Breast epithelium (tissue), 4 donors: ENCODE measurements at regions not wholly inside any gene's neighbourhood (a gene's known extent, or its start where the extent isn't known, plus 50 kb on each side); places are given as distances from the start of the nearest gene placed in this dataset.

Experiments
- DNase-seq, 2 donors: peaks; one replicate each; pipeline ENCODE4 v3.0.0-alpha.2; 2019; ENCODE audit warnings: low spot score in 2 of 2
- H3K27ac ChIP-seq, 2 donors: fragments of 200-600 bp; sonication (generic) in 1 of 2; one replicate each; pipeline ENCODE4 v1.5.1; 2016 to 2019; ENCODE audit warnings: mild to moderate bottlenecking in 1 of 2
- H3K27me3 ChIP-seq, 2 donors: fragments of 200-600 bp; sonication (generic) in 1 of 2; one replicate each; pipeline versions ENCODE4 v1.5.1 to v1.6.0; 2017 to 2019; ENCODE audit warnings: control low read depth in 1 of 2, mild to moderate bottlenecking in 1 of 2
- H3K36me3 ChIP-seq: fragments of 200-600 bp; one replicate; pipeline ENCODE4 v1.5.1; 2019
- H3K4me1 ChIP-seq, 2 donors: fragments of 200-600 bp; sonication (generic); one replicate each; pipeline ENCODE4 v1.5.1; 2016 to 2019; ENCODE audit warnings: control low read depth in 1 of 2
- H3K4me3 ChIP-seq, 3 donors: fragments of 200-600 bp; sonication (generic); 1 replicate in 2 of 3; 2 replicates in 1 of 3; pipeline ENCODE4 v1.5.1; 2016 to 2019; ENCODE audit warnings: mild to moderate bottlenecking in 3 of 3, moderate library complexity in 2 of 3
- H3K9me3 ChIP-seq, 2 donors: fragments of 200-600 bp; sonication (generic) in 1 of 2; one replicate each; pipeline ENCODE4 v1.5.1; 2016 to 2019; ENCODE audit warnings: control low read depth in 1 of 2
- POLR2A ChIP-seq: fragments of 450-650 bp; IDR thresholded peaks from one replicate; pipeline ENCODE4 v1.6.1; 2016; ENCODE audit warnings: antibody characterized with exemption, mild to moderate bottlenecking, moderate library complexity
- POLR2AphosphoS5 ChIP-seq, 3 donors: sonication (generic); formaldehyde crosslinking; IDR thresholded peaks; one replicate each; pipeline ENCODE4 v1.6.1; 2017; ENCODE audit warnings: antibody characterized with exemption in 3 of 3
- intact Hi-C: fragments of 100-400 bp; cut with DNase I; formaldehyde crosslinking; loops from one replicate; pipeline ENCODE4 v1.15.1; 2023; ENCODE audit warnings: low total_unique reads
- TF ChIP-seq, protein P1 (sequence below), 3 donors: fragments of 450-650 bp; IDR thresholded peaks; one replicate each; pipeline ENCODE4 v1.5.1; 2016 to 2017; ENCODE audit warnings: antibody characterized with exemption in 3 of 3, mild to moderate bottlenecking in 3 of 3, moderate library complexity in 3 of 3

DNA sequence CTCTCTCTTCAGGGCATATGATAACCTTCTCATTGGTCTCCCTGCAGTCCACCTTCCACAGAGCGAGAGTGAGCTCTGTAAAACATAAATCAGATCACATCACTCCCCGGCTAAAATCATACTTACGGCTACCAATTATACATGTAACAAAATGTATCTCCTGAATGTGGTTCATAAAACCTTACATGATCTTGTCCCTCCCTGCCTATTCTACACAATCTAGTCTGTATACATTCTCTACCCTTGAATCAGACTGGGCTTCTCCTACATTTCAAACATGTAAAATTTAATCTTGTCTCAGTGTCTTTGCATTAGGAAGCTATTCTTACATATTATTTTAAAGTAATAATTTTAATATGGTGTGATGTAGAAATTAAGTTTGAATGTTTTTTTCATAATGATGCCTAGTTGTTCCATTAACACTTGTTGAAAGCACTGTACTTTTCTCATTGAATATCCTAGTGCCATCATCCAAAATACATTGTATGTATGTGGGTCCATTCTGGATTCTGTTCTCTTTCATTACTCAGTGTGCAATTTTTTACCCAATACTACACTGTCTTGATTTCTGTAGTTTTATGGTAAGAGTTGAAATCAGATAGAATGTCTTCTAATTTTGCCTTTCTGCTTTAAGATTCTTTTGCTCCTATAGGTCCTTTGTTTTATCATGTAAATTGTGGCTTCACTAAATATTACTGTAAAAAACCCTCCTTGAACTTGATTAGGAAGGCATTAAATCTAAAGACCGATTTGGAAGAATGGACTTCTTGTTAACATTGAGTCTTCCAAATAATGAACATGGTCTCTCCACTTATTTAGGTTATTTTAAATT lies 403.3 kb upstream of the EPHA7 start:
- no peaks in the 10 kb centered on the region for H3K27me3 ChIP-seq
- TF ChIP-seq POLR2A: no peak
- DNase-seq: no peak
- no peaks in the 10 kb centered on the region for H3K9me3 ChIP-seq
- H3K27ac ChIP-seq: no peak overlapping the region
- intact Hi-C loops: no loop called here
- no peaks in the 10 kb centered on the region for H3K36me3 ChIP-seq
- no peak overlapping the region for H3K4me3 ChIP-seq
- no peaks in the 10 kb centered on the region for H3K4me1 ChIP-seq

DNA sequence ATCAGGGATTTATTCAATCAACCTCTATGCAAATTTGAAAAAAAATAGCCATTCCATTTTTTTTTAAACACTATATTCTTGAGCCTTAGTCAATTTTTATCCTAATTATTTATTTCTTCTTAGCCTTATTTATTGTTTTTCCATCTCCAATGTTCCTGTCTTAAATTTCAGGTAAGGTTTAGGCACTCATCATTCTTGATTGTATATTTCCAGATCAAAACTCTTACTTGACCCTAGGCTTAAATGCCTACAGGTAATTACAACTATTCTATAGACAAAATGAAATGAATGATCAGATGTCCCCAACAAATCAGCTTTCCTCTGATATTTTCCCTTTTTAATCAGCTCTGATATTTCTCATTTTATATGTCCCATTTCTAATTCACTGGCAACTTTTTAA lies 402.6 kb upstream of the EPHA7 start:
- H3K27me3 ChIP-seq: no peaks in the 10 kb centered on the region
- no peak overlapping the region for H3K27ac ChIP-seq
- H3K36me3 ChIP-seq: no peaks in the 10 kb centered on the region
- intact Hi-C loops: no loop called here
- H3K4me3 ChIP-seq: no peak overlapping the region
- DNase-seq: no peak
- H3K9me3 ChIP-seq: no peaks in the 10 kb centered on the region
- TF ChIP-seq POLR2AphosphoS5 (IDR thresholded peaks at IDR 0.05) (no peak), POLR2A (no peak)
- H3K4me1 ChIP-seq: no peaks in the 10 kb centered on the region

DNA sequence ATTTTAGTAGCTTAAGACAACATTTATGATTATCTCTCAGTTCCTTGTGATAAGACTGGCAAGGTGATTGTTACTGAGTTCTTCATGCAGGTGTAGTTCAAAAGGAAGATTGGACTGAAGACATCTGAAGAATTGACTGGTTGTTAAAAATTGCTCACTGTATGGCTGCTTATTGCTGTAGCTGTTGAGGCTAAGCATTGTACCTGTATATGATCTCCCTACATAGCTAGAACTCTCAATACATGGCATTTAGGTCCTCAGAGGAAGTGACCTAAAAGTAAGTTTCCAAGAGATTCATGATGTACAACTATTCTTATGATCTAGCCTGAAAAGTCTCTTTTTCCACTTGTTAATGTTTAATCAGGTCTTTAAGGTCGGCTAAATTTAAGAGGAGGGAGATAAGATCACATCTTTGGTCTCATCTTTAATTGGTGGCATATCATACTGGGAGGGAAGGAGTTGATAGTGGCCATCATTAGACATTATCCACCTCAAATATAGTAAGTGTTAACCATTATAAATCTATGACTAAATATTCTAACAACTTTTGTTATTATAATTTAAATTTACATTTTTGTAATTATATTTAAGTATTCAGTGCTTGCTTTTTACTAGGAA lies 401.2 kb upstream of the EPHA7 start:
- DNase-seq: no peak
- Histone ChIP-seq H3K36me3 (no peaks in the 10 kb centered on the region), H3K9me3 (no peaks in the 10 kb centered on the region), H3K27me3 (no peaks in the 10 kb centered on the region), H3K27ac (no peak overlapping the region), H3K4me1 (no peaks in the 10 kb centered on the region), H3K4me3 (no peak overlapping the region)
- no peak for TF ChIP-seq POLR2A
- TF ChIP-seq, protein P1, sequence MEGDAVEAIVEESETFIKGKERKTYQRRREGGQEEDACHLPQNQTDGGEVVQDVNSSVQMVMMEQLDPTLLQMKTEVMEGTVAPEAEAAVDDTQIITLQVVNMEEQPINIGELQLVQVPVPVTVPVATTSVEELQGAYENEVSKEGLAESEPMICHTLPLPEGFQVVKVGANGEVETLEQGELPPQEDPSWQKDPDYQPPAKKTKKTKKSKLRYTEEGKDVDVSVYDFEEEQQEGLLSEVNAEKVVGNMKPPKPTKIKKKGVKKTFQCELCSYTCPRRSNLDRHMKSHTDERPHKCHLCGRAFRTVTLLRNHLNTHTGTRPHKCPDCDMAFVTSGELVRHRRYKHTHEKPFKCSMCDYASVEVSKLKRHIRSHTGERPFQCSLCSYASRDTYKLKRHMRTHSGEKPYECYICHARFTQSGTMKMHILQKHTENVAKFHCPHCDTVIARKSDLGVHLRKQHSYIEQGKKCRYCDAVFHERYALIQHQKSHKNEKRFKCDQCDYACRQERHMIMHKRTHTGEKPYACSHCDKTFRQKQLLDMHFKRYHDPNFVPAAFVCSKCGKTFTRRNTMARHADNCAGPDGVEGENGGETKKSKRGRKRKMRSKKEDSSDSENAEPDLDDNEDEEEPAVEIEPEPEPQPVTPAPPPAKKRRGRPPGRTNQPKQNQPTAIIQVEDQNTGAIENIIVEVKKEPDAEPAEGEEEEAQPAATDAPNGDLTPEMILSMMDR (IDR thresholded peaks at IDR 0.05): no peak
- no peak for TF ChIP-seq POLR2AphosphoS5 (IDR thresholded peaks at IDR 0.05)
- intact Hi-C loops: no loop called here

- H3K4me3 ChIP-seq: no peak overlapping the region
- TF ChIP-seq POLR2A (no peak), POLR2AphosphoS5 (IDR thresholded peaks at IDR 0.05) (no peak)
- TF ChIP-seq, protein P1 (IDR thresholded peaks at IDR 0.05): no peak
- no peaks in the 10 kb centered on the region for H3K36me3 ChIP-seq
- H3K27me3 ChIP-seq: no peaks in the 10 kb centered on the region
- no peak overlapping the region for H3K27ac ChIP-seq
- no peak for DNase-seq
- H3K4me1 ChIP-seq: no peaks in the 10 kb centered on the region
- intact Hi-C loops: no loop called here
- H3K9me3 ChIP-seq: no peaks in the 10 kb centered on the region
These were observed 399.8 kb upstream of the EPHA7 start for GRCh38 chr6:93819189-93819588.

DNA sequence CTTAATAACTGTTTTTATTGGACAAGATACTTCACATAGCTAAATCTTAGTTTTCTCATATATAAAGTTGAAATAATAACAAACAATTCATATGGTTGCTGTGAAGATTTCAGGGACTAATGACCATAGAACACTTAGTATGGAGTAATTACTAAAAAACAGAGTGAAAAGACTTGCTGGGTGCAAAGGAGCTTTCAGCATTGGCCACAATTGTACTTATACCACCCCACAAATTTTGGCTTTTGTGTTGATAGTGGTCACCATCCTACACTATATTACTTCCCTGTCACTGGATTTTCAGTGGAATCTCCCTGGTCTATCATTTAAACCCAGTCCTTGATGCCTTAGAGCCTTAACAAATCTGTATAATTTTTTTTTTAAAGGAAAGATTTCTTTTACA lies 398.6 kb upstream of the EPHA7 start:
- Histone ChIP-seq H3K27me3 (no peaks in the 10 kb centered on the region), H3K4me1 (no peaks in the 10 kb centered on the region), H3K27ac (no peak overlapping the region), H3K36me3 (no peaks in the 10 kb centered on the region), H3K9me3 (no peaks in the 10 kb centered on the region), H3K4me3 (no peak overlapping the region)
- intact Hi-C loops: no loop called here
- no peak for TF ChIP-seq POLR2AphosphoS5 (IDR thresholded peaks at IDR 0.05)
- no peak for TF ChIP-seq POLR2A
- TF ChIP-seq, protein P1 (IDR thresholded peaks at IDR 0.05): no peak
- DNase-seq: no peak
